Skeletal muscle satellite cell (primary cell): ENCODE measurements at regions not wholly inside any gene's neighbourhood (a gene's known extent, or its start where the extent isn't known, plus 50 kb on each side); places are given as distances from the start of the nearest gene placed in this dataset.
"Not testable (repeated sequence)": the region's sequence is repeated elsewhere in the genome, so short reads cannot be mapped to it uniquely, and the experiment has no call there.

Experiments used
- H3K27me3 ChIP-seq: 2 replicates; pipeline ENCODE4 v1.7.0; 2013; ENCODE audit warnings: low read length; ENCODE audit not compliant: control insufficient read depth, insufficient read depth
- H3K36me3 ChIP-seq: 2 replicates; pipeline ENCODE4 v1.7.0; 2013; ENCODE audit warnings: mild to moderate bottlenecking, control low read depth, low read length; ENCODE audit not compliant: insufficient read depth
- H3K4me1 ChIP-seq: 2 replicates; pipeline ENCODE4 v1.7.0; 2013; ENCODE audit warnings: low read length; ENCODE audit not compliant: control insufficient read depth, insufficient read depth
- H3K4me2 ChIP-seq: 2 replicates; pipeline ENCODE4 v1.7.0; 2013; ENCODE audit warnings: mild to moderate bottlenecking, low read length
- H3K4me3 ChIP-seq: 2 replicates; pipeline ENCODE4 v1.7.0; 2013; ENCODE audit warnings: low read length
- H3K9ac ChIP-seq: 2 replicates; pipeline ENCODE4 v1.7.0; 2013; ENCODE audit warnings: mild to moderate bottlenecking, low read depth, low read length, moderate library complexity
- H3K9me3 ChIP-seq: replicated peaks from 2 replicates; pipeline ENCODE4 v1.7.0; 2013; ENCODE audit warnings: mild to moderate bottlenecking, control low read depth, low read length

DNA sequence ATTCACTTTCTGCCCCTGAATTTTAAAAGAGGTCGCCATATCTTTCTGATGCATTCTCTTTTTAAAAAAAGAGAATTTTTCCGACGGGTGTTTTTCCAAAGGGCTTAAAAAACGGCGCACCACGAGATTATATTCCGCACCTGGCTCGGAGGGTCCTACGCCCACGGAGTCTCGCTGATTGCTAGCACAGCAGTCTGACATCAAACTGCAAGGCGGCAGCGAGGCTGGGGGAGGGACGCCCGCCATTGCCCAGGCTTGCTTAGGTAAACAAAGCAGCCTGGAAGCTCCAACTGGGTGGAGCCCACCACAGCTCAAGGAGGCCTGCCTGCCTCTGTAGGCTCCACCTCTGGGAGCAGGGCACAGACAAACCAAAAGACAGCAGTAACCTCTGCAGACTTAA, 370.0 kb downstream of the TBL1XR1 start:
- not testable (repeated sequence) for H3K9me3 ChIP-seq, H3K27me3 ChIP-seq, H3K4me1 ChIP-seq, H3K4me3 ChIP-seq, H3K9ac ChIP-seq, H3K36me3 ChIP-seq, H3K4me2 ChIP-seq

GRCh38 chr3:176824811-176825210, 372.5 kb downstream of the TBL1XR1 start:
- no peak overlapping the region for H3K4me3 ChIP-seq
- no peaks in the 10 kb centered on the region for H3K9me3 ChIP-seq
- H3K36me3 ChIP-seq: no peaks in the 10 kb centered on the region
- H3K27me3 ChIP-seq: no peaks in the 10 kb centered on the region
- no peaks in the 10 kb centered on the region for H3K4me1 ChIP-seq
- no peak overlapping the region for H3K4me2 ChIP-seq
- no peak overlapping the region for H3K9ac ChIP-seq

GRCh38 chr3:176820764-176821163, 376.5 kb downstream of the TBL1XR1 start:
- H3K9ac ChIP-seq: no peak overlapping the region

GRCh38 chr3:176816937-176817336, 380.3 kb downstream of the TBL1XR1 start:
- H3K4me3 ChIP-seq: no peak overlapping the region
- no peak overlapping the region for H3K9ac ChIP-seq
- H3K4me2 ChIP-seq: no peak overlapping the region
- no peaks in the 10 kb centered on the region for H3K4me1 ChIP-seq
- no peaks in the 10 kb centered on the region for H3K27me3 ChIP-seq
- no peaks in the 10 kb centered on the region for H3K9me3 ChIP-seq
- H3K36me3 ChIP-seq: no peaks in the 10 kb centered on the region

More at GRCh38 chr3:176820764-176821163, 376.5 kb downstream of the TBL1XR1 start:
- H3K4me2 ChIP-seq: no peak overlapping the region
- H3K27me3 ChIP-seq: no peaks in the 10 kb centered on the region
- H3K9me3 ChIP-seq: no peaks in the 10 kb centered on the region
- H3K4me3 ChIP-seq: no peak overlapping the region
- H3K4me1 ChIP-seq: no peaks in the 10 kb centered on the region
- H3K36me3 ChIP-seq: no peaks in the 10 kb centered on the region

DNA sequence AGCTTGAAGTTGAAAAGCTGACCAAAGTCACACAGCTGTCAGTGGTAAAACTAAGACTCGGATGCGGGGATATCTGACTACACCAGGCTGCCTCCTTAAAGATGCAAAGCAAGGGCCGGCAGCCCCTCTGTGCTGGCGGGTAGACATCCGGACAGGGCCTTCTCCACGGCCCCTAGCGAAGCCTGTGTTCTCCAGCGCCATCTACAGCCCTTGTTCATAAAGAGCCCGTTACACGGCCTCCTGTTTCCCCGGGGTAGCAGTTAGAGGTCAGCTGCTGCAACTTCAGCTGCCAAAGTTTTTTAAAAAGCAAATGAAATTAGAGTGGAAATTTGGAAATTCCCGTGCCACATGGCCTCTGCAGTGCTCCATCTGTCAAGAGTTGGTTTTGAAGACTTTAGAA, 383.0 kb downstream of the TBL1XR1 start:
- Histone ChIP-seq H3K9ac (no peak overlapping the region), H3K9me3 (no peaks in the 10 kb centered on the region), H3K36me3 (no peaks in the 10 kb centered on the region), H3K4me2 (peak overlapping the region; percentile 39), H3K27me3 (no peaks in the 10 kb centered on the region), H3K4me1 (no peaks in the 10 kb centered on the region), H3K4me3 (no peak overlapping the region)

DNA sequence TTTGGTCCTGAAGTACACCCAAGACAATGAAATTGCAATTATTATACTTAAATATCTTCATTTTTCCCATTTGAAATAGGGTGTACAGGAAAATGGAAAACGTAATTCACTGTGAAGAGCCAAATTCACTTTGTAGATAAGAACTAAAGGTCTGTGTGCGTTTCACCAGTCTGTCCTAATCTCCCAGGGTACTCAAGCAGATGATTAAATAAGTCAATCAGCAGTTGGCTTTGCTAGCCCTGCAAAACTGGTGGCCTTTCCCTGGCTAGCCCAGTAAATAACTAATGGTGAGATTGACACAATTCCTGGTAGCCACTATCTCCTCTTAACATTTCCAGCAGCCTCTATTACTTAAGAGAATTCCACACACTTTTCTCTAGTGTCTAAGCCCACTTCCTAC, 389.3 kb downstream of the TBL1XR1 start:
- H3K36me3 ChIP-seq: no peaks in the 10 kb centered on the region
- no peaks in the 10 kb centered on the region for H3K4me1 ChIP-seq
- no peak overlapping the region for H3K4me2 ChIP-seq
- no peak overlapping the region for H3K9ac ChIP-seq
- H3K9me3 ChIP-seq: no peaks in the 10 kb centered on the region
- H3K27me3 ChIP-seq: no peaks in the 10 kb centered on the region
- no peak overlapping the region for H3K4me3 ChIP-seq

DNA sequence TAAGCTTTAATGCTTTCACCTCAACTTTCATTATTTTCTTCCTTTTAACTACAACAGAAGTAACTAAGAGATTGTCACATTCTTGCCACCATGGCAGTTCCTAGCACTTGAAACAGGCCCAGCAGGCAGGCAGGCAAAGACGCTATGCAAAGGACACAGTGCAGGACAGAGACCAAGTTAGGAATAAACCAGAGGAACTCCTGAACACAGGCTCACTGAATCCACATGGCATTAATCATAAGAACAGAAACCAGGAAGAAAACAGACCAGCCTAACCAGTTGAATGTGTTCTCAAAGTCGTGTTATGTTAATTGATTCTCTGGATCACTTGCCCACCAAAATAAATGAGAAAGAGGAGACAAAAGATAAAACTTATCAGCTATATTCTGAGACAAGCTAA, 397.6 kb downstream of the TBL1XR1 start:
- H3K36me3 ChIP-seq: no peaks in the 10 kb centered on the region
- H3K4me1 ChIP-seq: no peaks in the 10 kb centered on the region
- H3K9ac ChIP-seq: no peak overlapping the region
- no peaks in the 10 kb centered on the region for H3K27me3 ChIP-seq
- no peak overlapping the region for H3K4me2 ChIP-seq
- no peaks in the 10 kb centered on the region for H3K9me3 ChIP-seq
- H3K4me3 ChIP-seq: no peak overlapping the region

GRCh38 chr3:176798680-176799079, 398.6 kb downstream of the TBL1XR1 start:
- Histone ChIP-seq H3K9ac (no peak overlapping the region), H3K27me3 (peaks cover 2% of the 10 kb centered on the region), H3K4me2 (no peak overlapping the region), H3K36me3 (no peaks in the 10 kb centered on the region), H3K4me1 (no peaks in the 10 kb centered on the region), H3K9me3 (no peaks in the 10 kb centered on the region), H3K4me3 (no peak overlapping the region)

- no peaks in the 10 kb centered on the region for H3K9me3 ChIP-seq
- no peak overlapping the region for H3K4me2 ChIP-seq
- H3K36me3 ChIP-seq: no peaks in the 10 kb centered on the region
- H3K27me3 ChIP-seq: peaks cover 4% of the 10 kb centered on the region
- no peak overlapping the region for H3K4me3 ChIP-seq
- H3K9ac ChIP-seq: no peak overlapping the region
- H3K4me1 ChIP-seq: no peaks in the 10 kb centered on the region
Observed at GRCh38 chr3:176796371-176796770, 400.9 kb downstream of the TBL1XR1 start.

- Histone ChIP-seq H3K9me3 (no peaks in the 10 kb centered on the region), H3K4me2 (no peak overlapping the region), H3K4me1 (no peaks in the 10 kb centered on the region), H3K9ac (no peak overlapping the region), H3K36me3 (no peaks in the 10 kb centered on the region), H3K27me3 (peaks cover 4% of the 10 kb centered on the region), H3K4me3 (no peak overlapping the region)
Observed at GRCh38 chr3:176795891-176796290, 401.4 kb downstream of the TBL1XR1 start.

DNA sequence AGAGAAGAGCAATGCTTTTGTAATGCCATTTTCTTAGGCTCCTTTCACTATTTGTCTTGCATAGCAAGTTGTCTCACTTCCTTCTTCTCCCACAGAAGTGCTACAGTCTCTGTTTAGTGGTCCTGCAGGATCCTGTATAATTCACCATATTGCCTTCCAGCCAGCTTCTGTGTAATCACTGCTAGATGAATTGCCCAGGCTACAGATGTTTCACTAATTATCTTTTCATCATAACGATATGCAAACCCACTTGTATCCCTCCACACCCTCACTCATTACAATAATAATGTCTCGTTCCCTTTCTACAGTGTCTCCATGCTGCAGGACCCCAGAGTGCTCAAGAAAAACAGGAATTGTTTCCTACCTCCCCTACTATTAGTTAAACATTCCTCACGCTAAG, 402.9 kb downstream of the TBL1XR1 start:
- Histone ChIP-seq H3K4me1 (no peaks in the 10 kb centered on the region), H3K36me3 (no peaks in the 10 kb centered on the region), H3K27me3 (peaks cover 4% of the 10 kb centered on the region), H3K4me3 (no peak overlapping the region), H3K9ac (no peak overlapping the region), H3K4me2 (no peak overlapping the region), H3K9me3 (no peaks in the 10 kb centered on the region)

DNA sequence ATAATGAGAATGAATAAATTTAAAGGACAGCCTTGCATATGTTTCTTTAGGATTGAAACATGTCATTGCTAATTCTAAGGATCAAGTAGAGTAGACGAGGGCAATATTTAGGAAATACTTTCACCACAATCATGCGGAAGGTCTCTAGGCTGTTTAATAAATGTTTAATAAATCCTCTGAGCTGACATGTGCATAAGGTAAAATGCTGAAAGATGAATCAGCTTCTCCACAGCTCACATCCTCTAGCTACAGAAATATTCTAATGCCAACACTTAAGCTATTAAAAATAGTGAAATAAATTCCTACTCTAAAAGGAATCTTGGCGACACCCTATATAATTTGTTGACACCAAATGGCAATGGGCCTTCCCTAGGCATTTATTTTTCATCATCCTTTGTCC, 407.3 kb downstream of the TBL1XR1 start:
- Histone ChIP-seq H3K9ac (no peak overlapping the region), H3K4me3 (no peak overlapping the region), H3K27me3 (peaks cover 4% of the 10 kb centered on the region), H3K9me3 (no peaks in the 10 kb centered on the region), H3K36me3 (no peaks in the 10 kb centered on the region), H3K4me1 (no peaks in the 10 kb centered on the region), H3K4me2 (no peak overlapping the region)
